Neutrophil (primary cell): ENCODE measurements at regions not wholly inside any gene's neighbourhood (a gene's known extent, or its start where the extent isn't known, plus 50 kb on each side); places are given as distances from the start of the nearest gene placed in this dataset.

ENCODE experiments used
- H3K27ac ChIP-seq: fragments of 200-600 bp; sonication (generic); 2 replicates; pipeline ENCODE4 v1.5.1; 2016; ENCODE audit warnings: mild to moderate bottlenecking, moderate library complexity
- H3K27me3 ChIP-seq: fragments of 200-600 bp; sonication (generic); 2 replicates; pipeline ENCODE4 v1.6.0; 2016; ENCODE audit warnings: mild to moderate bottlenecking
- H3K36me3 ChIP-seq: fragments of 200-600 bp; sonication (generic); 2 replicates; pipeline ENCODE4 v1.5.1; 2017
- H3K4me1 ChIP-seq, 2 experiments: fragments of 200-600 bp in 1 of 2; sonication (generic) in 1 of 2; 1 replicate in 1 of 2; 2 replicates in 1 of 2; pipeline versions ENCODE4 v1.5.1 to v1.6.1; 2013 to 2016; ENCODE audit warnings: low read depth in 1 of 2, low read length in 1 of 2, mild to moderate bottlenecking in 1 of 2, moderate library complexity in 1 of 2; ENCODE audit not compliant: control insufficient read depth in 1 of 2, insufficient read depth in 1 of 2
- H3K4me3 ChIP-seq, 2 experiments: fragments of 200-600 bp in 1 of 2; sonication (generic) in 1 of 2; 1 replicate in 1 of 2; 2 replicates in 1 of 2; pipeline ENCODE4 v1.5.1; 2013 to 2016; ENCODE audit warnings: low read depth in 1 of 2, low read length in 1 of 2, mild to moderate bottlenecking in 1 of 2, moderate library complexity in 1 of 2
- H3K9me3 ChIP-seq: fragments of 200-600 bp; sonication (generic); 2 replicates; pipeline ENCODE4 v1.5.1; 2016
- CTCF ChIP-seq: fragments of 200-600 bp; sonication (generic); IDR thresholded peaks from 2 replicates; pipeline ENCODE4 v1.5.1; 2016; ENCODE audit warnings: antibody characterized with exemption

GRCh38 chr3:72698154-72698917 is 149.9 kb downstream of the SHQ1 start:
- Histone ChIP-seq H3K36me3 (no peaks in the 10 kb centered on the region), H3K9me3 (no peaks in the 10 kb centered on the region), H3K27ac (no peak overlapping the region), H3K27me3 (no peaks in the 10 kb centered on the region), H3K4me1 (peaks cover 31 to 37% of the 10 kb centered on the region in 2 experiments), H3K4me3 (no peak overlapping the region)
- TF ChIP-seq CTCF: no peak

GRCh38 chr3:72697717-72698116 is 150.5 kb downstream of the SHQ1 start:
- H3K4me1 ChIP-seq: peaks cover 31 to 37% of the 10 kb centered on the region in 2 experiments
- H3K4me3 ChIP-seq: no peak overlapping the region
- no peaks in the 10 kb centered on the region for H3K9me3 ChIP-seq
- H3K27ac ChIP-seq: no peak overlapping the region
- no peaks in the 10 kb centered on the region for H3K36me3 ChIP-seq
- TF ChIP-seq CTCF: no peak
- H3K27me3 ChIP-seq: no peaks in the 10 kb centered on the region

- H3K36me3 ChIP-seq: no peaks in the 10 kb centered on the region
- TF ChIP-seq CTCF: no peak
- no peak overlapping the region for H3K4me3 ChIP-seq
- no peaks in the 10 kb centered on the region for H3K9me3 ChIP-seq
- H3K27ac ChIP-seq: no peak overlapping the region
- H3K27me3 ChIP-seq: no peaks in the 10 kb centered on the region
- peaks cover 28 to 33% of the 10 kb centered on the region in 2 experiments for H3K4me1 ChIP-seq
These were observed 151.4 kb downstream of the SHQ1 start for GRCh38 chr3:72696815-72697214.

GRCh38 chr3:72694398-72694797 is 153.8 kb downstream of the SHQ1 start:
- Histone ChIP-seq H3K9me3 (no peaks in the 10 kb centered on the region), H3K27me3 (no peaks in the 10 kb centered on the region), H3K27ac (no peak overlapping the region), H3K4me1 (peaks cover 11 to 12% of the 10 kb centered on the region in 2 experiments), H3K4me3 (no peak overlapping the region), H3K36me3 (no peaks in the 10 kb centered on the region)
- TF ChIP-seq CTCF: no peak

- no peak overlapping the region for H3K27ac ChIP-seq
- H3K36me3 ChIP-seq: no peaks in the 10 kb centered on the region
- no peaks in the 10 kb centered on the region for H3K9me3 ChIP-seq
- H3K4me1 ChIP-seq: peaks cover 11 to 12% of the 10 kb centered on the region in 2 experiments
- H3K27me3 ChIP-seq: no peaks in the 10 kb centered on the region
- H3K4me3 ChIP-seq: no peak overlapping the region
- TF ChIP-seq CTCF: no peak
These were observed 155.3 kb downstream of the SHQ1 start for GRCh38 chr3:72692990-72693389.
